ENCODE measurements at regions not wholly inside any gene's neighbourhood (a gene's known extent, or its start where the extent isn't known, plus 50 kb on each side); places are given as distances from the start of the nearest gene placed in this dataset.

DNA sequence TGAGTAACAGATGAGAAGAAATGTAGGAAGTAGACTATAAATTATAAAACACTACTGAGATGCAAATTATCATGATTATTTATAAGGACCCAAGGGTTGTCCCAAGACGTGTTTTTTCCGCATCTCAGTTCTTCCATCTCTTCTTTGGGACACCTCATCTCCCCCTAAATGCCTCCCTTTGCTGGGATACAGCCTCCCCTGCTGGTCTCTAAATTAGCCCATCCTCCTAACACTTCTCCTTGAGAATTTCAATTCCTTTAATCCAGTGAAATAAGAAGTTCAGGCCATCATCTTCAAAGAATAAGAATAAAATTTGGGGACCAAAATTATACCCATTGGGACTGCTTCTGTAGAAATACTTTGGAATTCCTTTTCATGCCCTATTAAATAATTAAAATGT lies 667.0 kb downstream of the BCL11B start:
- no peak overlapping the region for H3K4me3 Mint-ChIP-seq
- intact Hi-C loops (cut with micrococcal nuclease): no loop called here
- H3K27me3 Mint-ChIP-seq: no peaks in the 10 kb centered on the region
- ChIA-PET CTCF (no interaction called here), POLR2A (no interaction called here)
- H3K27ac Mint-ChIP-seq: no peak overlapping the region
- DNase-seq (no peak), ATAC-seq (ENCODE audit: low read depth) (no peak)
- no peaks in the 10 kb centered on the region for H3K36me3 Mint-ChIP-seq (ENCODE audit: low read depth)
- peaks cover 3% of the 10 kb centered on the region for H3K9me3 Mint-ChIP-seq
- H3K4me1 Mint-ChIP-seq: no peaks in the 10 kb centered on the region
- TF ChIP-seq, protein P1, sequence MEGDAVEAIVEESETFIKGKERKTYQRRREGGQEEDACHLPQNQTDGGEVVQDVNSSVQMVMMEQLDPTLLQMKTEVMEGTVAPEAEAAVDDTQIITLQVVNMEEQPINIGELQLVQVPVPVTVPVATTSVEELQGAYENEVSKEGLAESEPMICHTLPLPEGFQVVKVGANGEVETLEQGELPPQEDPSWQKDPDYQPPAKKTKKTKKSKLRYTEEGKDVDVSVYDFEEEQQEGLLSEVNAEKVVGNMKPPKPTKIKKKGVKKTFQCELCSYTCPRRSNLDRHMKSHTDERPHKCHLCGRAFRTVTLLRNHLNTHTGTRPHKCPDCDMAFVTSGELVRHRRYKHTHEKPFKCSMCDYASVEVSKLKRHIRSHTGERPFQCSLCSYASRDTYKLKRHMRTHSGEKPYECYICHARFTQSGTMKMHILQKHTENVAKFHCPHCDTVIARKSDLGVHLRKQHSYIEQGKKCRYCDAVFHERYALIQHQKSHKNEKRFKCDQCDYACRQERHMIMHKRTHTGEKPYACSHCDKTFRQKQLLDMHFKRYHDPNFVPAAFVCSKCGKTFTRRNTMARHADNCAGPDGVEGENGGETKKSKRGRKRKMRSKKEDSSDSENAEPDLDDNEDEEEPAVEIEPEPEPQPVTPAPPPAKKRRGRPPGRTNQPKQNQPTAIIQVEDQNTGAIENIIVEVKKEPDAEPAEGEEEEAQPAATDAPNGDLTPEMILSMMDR (IDR thresholded peaks at IDR 0.05): no peak

GRCh38 chr14:98606041-98606640 lies 665.9 kb downstream of the BCL11B start:
- TF ChIP-seq, protein P1 (IDR thresholded peaks at IDR 0.05): no peak
- intact Hi-C loops (cut with micrococcal nuclease): no loop called here
- no peak for DNase-seq
- no peaks in the 10 kb centered on the region for H3K4me1 Mint-ChIP-seq
- no peaks in the 10 kb centered on the region for H3K36me3 Mint-ChIP-seq (ENCODE audit: low read depth)
- peaks cover 3% of the 10 kb centered on the region for H3K9me3 Mint-ChIP-seq
- no peak overlapping the region for H3K27ac Mint-ChIP-seq
- no peak for ATAC-seq (ENCODE audit: low read depth)
- ChIA-PET POLR2A (no interaction called here), CTCF (no interaction called here)
- no peaks in the 10 kb centered on the region for H3K27me3 Mint-ChIP-seq
- no peak overlapping the region for H3K4me3 Mint-ChIP-seq

DNA sequence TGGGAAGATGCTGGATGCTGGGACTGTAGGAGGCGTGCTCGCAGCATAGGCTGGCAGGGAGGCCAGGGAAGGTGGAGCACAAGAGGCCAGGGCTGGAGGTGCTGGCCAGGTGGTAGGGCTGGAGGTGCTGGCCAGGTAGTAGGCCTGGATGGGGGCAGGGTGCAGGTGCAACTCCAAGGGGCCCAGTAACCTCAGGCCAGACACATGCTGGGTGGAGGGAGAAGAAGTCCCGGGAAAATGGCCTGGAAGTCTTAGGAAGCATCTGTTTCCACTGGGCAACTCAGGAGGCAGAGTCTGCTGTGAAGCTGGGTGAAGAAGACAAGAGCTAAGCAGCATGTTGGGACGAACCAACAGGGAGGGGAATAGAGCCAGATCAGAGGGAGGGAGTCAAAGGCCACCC lies 665.2 kb downstream of the BCL11B start:
- POLR2A ChIA-PET: no interaction called here
- intact Hi-C loops (cut with micrococcal nuclease): no loop called here
- Mint-ChIP-seq H3K36me3 (ENCODE audit: low read depth) (no peaks in the 10 kb centered on the region), H3K27ac (no peak overlapping the region), H3K9me3 (peaks cover 3% of the 10 kb centered on the region), H3K4me1 (no peaks in the 10 kb centered on the region), H3K4me3 (no peak overlapping the region), H3K27me3 (no peaks in the 10 kb centered on the region)
- no peak for DNase-seq
- CTCF ChIA-PET: no interaction called here
- no peak for ATAC-seq (ENCODE audit: low read depth)
- TF ChIP-seq, protein P1 (IDR thresholded peaks at IDR 0.05): no peak

DNA sequence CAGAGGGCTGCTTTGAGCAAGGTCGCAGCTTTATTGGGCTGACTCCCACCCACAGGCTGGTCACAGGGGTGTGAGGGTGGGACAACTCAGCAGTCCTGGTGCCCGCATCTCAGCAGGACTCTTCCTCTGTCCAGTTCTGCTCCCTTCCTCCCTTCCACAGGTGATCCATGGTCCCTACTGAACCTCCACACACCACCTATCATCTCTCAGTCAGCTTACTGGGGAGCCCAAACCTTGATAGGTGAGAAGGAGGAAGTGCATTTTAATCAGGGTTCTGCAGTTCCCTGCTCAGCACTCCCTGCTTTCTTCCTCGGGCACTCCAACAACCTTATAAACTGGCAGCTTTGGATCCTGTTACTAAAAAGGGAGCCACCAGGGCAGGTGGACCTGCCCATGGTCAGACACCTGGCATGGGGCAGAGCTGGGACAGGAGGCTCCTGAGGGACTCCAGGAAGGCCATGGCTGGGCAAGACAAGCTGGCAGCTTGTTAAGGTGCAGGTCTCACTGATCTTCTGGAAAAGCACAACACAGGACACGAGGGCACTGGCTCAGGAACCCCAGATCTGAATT lies 664.6 kb downstream of the BCL11B start:
- DNase-seq (no peak), ATAC-seq (ENCODE audit: low read depth) (no peak)
- no peaks in the 10 kb centered on the region for H3K36me3 Mint-ChIP-seq (ENCODE audit: low read depth)
- no peak overlapping the region for H3K27ac Mint-ChIP-seq
- H3K4me1 Mint-ChIP-seq: no peaks in the 10 kb centered on the region
- no peaks in the 10 kb centered on the region for H3K27me3 Mint-ChIP-seq
- peaks cover 3% of the 10 kb centered on the region for H3K9me3 Mint-ChIP-seq
- intact Hi-C loops (cut with micrococcal nuclease): no loop called here
- TF ChIP-seq, protein P1 (IDR thresholded peaks at IDR 0.05): no peak
- no peak overlapping the region for H3K4me3 Mint-ChIP-seq
- CTCF ChIA-PET: no interaction called here
- POLR2A ChIA-PET: no interaction called here

GRCh38 chr14:98608071-98609060 lies 663.6 kb downstream of the BCL11B start:
- H3K4me3 Mint-ChIP-seq: no peak overlapping the region
- intact Hi-C loops (cut with micrococcal nuclease): no loop called here
- ChIA-PET CTCF (no interaction called here), POLR2A (no interaction called here)
- peaks cover 4% of the 10 kb centered on the region for H3K9me3 Mint-ChIP-seq
- no peak for DNase-seq
- H3K4me1 Mint-ChIP-seq: no peaks in the 10 kb centered on the region
- no peak for ATAC-seq (ENCODE audit: low read depth)
- TF ChIP-seq, protein P1 (IDR thresholded peaks at IDR 0.05): no peak
- H3K36me3 Mint-ChIP-seq (ENCODE audit: low read depth): no peaks in the 10 kb centered on the region
- H3K27ac Mint-ChIP-seq: no peak overlapping the region
- H3K27me3 Mint-ChIP-seq: no peaks in the 10 kb centered on the region

All from activated B cell treated with CpG ODN at 0.5 μM for 24 hours (primary cell).